ENCODE measurements at regions not wholly inside any gene's neighbourhood (a gene's known extent, or its start where the extent isn't known, plus 50 kb on each side); places are given as distances from the start of the nearest gene placed in this dataset.

DNA sequence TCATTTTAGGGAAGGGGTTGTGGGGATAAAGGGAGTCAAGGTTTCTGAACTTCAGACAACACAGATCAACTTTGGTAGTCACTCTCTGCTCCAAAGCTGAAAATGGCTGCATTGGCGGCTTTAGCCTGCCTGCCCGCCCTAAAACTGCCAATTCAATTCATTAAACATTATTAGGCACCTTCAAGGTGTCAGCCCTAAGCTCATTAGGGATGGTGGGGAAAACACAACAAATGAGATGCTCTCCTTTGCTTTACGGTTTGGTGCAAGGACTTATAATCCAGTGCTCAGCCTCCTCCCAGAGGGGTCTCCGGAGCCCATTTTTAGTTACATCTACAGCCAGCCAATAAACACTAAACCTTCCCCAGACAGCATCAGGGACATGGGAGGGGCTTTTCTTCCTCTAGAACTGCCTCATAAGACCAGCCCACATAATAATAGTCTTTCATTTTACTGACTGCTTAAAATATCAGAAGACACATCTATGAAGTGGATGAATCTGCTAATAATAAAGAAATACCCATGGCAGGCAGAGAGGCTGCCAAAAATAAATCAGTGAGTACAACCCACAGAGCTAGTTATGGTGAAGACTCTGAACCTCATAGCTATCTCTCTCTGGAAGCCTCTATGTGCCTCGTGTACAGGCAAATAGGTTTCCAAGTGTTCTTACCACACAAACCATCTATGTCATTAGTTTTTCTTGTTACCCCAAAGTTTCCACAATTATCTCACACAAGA, 102.8 kb upstream of the NCAM1 start:
- no peak overlapping the region for H3K4me3 ChIP-seq (replicated peaks in 1 of 3; ENCODE audit: insufficient read depth in 1 of 3, low read depth in 2 of 3, low read length in 3 of 3)
- no peaks in the 10 kb centered on the region for H4K20me1 ChIP-seq (ENCODE audit: insufficient read depth, low read length)
- FAIRE-seq: no peak
- in situ Hi-C loops (cut with HindIII; ENCODE audit: extremely low pct_ligation_motif_present, low pct_unique_long_range_greater_than_20kb): no loop called here
- intact Hi-C loops (cut with micrococcal nuclease; ENCODE audit: unreplicated experiment): no loop called here
- no peaks in the 10 kb centered on the region for H3K79me2 ChIP-seq (ENCODE audit: insufficient read depth, low read length)
- no peak for DNase-seq (ENCODE audit: low spot score)
- H3K4me1 ChIP-seq (ENCODE audit: insufficient read depth, low read length): no peaks in the 10 kb centered on the region
- ATAC-seq: no peak
- no peak overlapping the region for H3K4me2 ChIP-seq (ENCODE audit: low read depth, low read length)
- H3K27ac ChIP-seq (ENCODE audit: extremely low read length, insufficient read depth, low read length): no peak overlapping the region
- ChIA-PET POLR2A (no interaction called here), CTCF (ENCODE audit: low intra/inter-chr PET ratio, low total read pairs) (no interaction called here)
- no peak for TF ChIP-seq ZNF3 (CRISPR knock-in tag; IDR thresholded peaks at IDR 0.05)
- TF ChIP-seq, protein P1, sequence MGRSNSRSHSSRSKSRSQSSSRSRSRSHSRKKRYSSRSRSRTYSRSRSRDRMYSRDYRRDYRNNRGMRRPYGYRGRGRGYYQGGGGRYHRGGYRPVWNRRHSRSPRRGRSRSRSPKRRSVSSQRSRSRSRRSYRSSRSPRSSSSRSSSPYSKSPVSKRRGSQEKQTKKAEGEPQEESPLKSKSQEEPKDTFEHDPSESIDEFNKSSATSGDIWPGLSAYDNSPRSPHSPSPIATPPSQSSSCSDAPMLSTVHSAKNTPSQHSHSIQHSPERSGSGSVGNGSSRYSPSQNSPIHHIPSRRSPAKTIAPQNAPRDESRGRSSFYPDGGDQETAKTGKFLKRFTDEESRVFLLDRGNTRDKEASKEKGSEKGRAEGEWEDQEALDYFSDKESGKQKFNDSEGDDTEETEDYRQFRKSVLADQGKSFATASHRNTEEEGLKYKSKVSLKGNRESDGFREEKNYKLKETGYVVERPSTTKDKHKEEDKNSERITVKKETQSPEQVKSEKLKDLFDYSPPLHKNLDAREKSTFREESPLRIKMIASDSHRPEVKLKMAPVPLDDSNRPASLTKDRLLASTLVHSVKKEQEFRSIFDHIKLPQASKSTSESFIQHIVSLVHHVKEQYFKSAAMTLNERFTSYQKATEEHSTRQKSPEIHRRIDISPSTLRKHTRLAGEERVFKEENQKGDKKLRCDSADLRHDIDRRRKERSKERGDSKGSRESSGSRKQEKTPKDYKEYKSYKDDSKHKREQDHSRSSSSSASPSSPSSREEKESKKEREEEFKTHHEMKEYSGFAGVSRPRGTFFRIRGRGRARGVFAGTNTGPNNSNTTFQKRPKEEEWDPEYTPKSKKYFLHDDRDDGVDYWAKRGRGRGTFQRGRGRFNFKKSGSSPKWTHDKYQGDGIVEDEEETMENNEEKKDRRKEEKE (IDR thresholded peaks at IDR 0.05): no peak
- no peak for TF ChIP-seq ZNF317 (CRISPR knock-in tag; IDR thresholded peaks at IDR 0.05)
- TF ChIP-seq SSRP1 (CRISPR knock-in tag; IDR thresholded peaks at IDR 0.05): no peak
- TF ChIP-seq CAMTA2 (CRISPR knock-in tag; IDR thresholded peaks at IDR 0.05; ENCODE audit: borderline replicate concordance): no peak
- TF ChIP-seq ZFP41 (CRISPR knock-in tag; IDR thresholded peaks at IDR 0.05; ENCODE audit: borderline replicate concordance): no peak
- no peak for TF ChIP-seq NFIC (IDR thresholded peaks at IDR 0.05; ENCODE audit: low read length)
- no peak for TF ChIP-seq MEIS1 (CRISPR knock-in tag; IDR thresholded peaks at IDR 0.05; ENCODE audit: borderline replicate concordance)
- WGBS (ENCODE audit: low lambda C conversion rate): 0% methylated on average over 3 of the region's 5 CpGs
- H2AFZ ChIP-seq (ENCODE audit: low read length): no peak overlapping the region
- H3K27me3 ChIP-seq (ENCODE audit: control insufficient read depth in 1 of 2, insufficient read depth in 2 of 2, low read length in 2 of 2): no peaks in the 10 kb centered on the region
- H3K36me3 ChIP-seq (replicated peaks in 1 of 2; ENCODE audit: control insufficient read depth in 1 of 2, insufficient read depth in 2 of 2, low read length in 2 of 2): no peaks in the 10 kb centered on the region
- no peak overlapping the region for H3K9ac ChIP-seq (ENCODE audit: insufficient read depth, low read depth, low read length)
- peaks cover 36% of the 10 kb centered on the region for H3K9me3 ChIP-seq (ENCODE audit: low read length)
- no TSS peak for BruUV-seq (replicated peaks)

Data from HepG2 (cell line).